CD4-positive, alpha-beta T cell treated with Interleukin-1 beta for 1 hour (primary cell): ENCODE measurements at regions not wholly inside any gene's neighbourhood (a gene's known extent, or its start where the extent isn't known, plus 50 kb on each side); places are given as distances from the start of the nearest gene placed in this dataset.

ENCODE experiments used
- DNase-seq, 2 donors: peaks; one replicate each; pipeline ENCODE4 v3.0.0-alpha.2; 2020 to 2022

DNA sequence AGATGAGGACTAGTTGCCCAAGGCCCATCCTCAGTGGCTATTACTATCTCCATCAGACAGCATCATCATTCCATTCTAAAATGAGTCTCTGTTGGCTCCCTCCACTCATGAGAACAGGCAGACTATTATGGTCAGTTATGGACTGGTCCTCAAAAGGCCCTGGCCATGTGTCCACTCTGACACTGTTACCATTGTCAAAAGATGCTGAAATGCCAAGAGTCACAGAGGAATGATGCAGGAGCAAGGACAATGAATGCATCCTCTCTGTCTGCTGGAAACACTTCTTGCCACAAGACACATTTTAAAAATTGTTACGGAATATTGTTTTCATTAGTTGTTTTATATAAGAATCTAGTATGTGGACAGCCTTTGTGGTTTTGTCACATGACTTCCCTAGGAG lies 53.3 kb upstream of the STT3B start:
- DNase-seq: no peak

DNA sequence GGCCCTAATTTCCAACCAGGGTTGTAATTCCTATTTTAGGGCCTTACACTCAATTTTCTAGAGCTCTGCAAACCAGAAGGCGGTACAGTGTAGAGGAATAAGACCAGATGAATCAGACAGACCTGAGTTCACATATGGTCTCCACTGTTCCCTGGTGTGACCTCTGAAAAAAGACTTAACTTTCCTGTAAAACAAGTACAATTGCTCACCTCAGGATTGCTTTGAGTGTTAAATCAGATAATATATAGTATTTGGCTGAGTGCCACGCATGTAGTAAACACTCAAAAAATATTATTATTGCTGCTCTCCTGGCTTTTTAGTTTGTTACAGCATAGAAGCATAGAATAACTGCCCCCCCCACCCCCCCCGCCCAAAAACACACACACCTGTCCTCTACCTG lies 51.0 kb upstream of the STT3B start:
- no peak for DNase-seq

DNA sequence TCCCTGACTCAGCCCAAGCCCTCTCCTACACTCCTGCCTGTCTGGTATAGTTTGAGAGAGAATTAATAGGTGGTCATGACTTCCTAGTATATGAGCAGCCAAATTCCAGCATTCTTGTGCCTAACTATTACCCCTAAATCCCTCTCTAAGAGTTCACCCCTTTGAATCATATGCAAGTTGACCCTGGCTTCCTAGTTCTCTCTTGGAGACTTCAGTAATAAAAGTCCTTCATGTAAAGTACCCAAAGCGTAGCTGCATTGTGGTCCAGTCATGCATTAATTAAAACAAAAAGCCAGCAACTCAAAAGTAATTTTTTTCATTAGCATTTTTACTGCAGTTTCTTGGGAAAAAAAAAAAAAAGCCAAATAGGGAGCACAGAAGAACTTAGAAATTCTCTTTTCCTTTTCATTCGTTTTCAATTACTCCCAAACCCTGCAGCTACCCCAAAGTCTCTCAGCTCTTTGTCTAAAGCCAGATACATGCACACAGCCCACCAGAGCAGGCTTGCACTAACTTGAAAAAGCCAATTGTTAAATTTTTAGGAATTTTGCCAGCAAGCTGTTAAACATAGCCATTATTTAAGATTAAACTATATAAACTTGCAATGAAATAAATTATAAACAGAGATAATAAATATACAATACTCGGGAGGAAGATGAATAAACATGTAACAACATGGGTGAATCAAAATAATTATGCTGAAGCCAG lies 50.1 kb upstream of the STT3B start:
- no peak for DNase-seq
